ENCODE measurements at regions not wholly inside any gene's neighbourhood (a gene's known extent, or its start where the extent isn't known, plus 50 kb on each side); places are given as distances from the start of the nearest gene placed in this dataset.

DNA sequence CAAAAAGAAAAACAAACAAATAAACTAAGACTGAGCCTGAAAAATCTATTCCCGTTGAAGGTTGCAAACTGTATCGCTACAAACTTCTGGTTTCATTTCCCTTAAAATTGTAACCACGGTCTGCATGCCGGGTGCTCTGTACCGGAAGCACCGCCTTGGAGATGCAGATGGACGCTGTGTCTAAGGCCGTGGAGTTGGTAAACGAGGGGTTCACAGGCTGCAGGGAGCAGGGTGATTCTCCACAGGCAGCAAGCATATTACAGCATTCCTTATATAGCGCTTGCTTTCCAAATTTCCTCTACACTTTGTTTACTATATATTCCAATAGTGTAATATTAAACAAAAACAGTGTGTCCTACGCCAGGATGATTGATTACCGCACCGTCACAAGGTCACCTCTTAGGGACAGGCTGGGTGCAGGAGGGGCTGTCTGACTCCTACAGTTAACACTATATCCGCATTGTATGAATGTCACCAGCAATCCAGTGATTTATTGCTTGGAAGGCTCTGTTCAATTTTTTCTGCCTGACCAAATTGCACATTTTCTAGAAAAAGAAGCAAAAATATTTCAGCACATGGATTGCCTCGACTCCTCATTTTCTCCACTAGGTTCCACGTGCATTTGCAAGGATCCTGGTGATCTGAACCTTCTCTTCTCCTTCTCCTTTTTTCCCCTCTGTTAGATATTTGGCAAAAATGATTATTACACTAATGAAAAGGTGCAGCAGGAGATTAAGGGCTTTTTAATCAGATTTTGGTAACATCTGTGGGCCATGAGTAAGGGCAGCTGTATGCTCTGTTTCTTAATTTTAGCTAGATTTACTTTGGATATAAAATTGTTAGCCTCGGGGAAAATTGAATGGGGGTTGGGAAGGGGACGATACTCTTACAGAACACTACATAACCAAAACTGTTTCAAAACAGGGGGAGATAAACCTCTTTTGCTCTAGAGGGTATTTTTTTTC is 325.8 kb upstream of the MGMT start:
- no peak for FAIRE-seq

DNA sequence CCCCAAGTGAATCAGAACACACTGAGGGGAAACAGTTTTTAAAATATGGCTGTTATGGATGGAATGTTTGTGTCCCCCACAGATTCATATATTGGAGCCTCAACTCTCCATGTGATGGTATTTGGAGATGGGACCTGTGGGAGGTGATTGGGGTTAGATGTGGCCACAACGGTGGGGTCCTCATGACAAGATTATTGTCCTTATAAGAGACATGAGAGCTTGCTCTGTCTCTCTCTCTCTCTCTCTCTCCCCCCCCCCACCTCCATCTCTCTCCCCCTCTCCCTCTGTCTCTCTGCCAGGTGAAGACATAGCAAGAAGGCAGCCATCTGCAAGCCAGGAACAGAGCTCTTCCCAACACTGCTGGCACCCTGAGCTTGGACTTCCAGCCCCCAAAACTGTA is 315.8 kb upstream of the MGMT start:
- no peak for FAIRE-seq

DNA sequence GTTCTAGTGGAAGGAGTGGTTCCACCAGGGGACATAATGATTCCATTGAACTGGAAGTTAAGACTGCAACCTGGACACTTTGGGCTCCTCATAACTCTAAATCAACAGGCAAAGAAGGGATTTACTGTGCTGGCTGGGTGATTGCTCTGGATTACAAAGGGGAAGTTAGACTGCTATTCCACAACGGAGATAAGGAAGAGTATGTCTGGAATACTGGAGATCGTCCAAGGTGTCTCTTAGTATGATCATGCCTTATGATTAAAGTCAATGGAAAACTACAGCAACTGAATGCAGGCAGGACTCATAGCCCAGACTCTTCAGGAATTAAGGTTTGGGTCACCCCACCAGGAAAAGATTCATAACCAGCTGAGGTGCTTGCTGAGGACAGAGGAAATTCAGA is 310.6 kb upstream of the MGMT start:
- no peak for FAIRE-seq

- FAIRE-seq = no peak
These were observed 309.9 kb upstream of the MGMT start for GRCh38 chr10:129157185-129157584.

GRCh38 chr10:129161150-129161549 is 305.9 kb upstream of the MGMT start:
- no peak for FAIRE-seq

- FAIRE-seq = no peak
These were observed 303.5 kb upstream of the MGMT start for GRCh38 chr10:129163531-129163930.

DNA sequence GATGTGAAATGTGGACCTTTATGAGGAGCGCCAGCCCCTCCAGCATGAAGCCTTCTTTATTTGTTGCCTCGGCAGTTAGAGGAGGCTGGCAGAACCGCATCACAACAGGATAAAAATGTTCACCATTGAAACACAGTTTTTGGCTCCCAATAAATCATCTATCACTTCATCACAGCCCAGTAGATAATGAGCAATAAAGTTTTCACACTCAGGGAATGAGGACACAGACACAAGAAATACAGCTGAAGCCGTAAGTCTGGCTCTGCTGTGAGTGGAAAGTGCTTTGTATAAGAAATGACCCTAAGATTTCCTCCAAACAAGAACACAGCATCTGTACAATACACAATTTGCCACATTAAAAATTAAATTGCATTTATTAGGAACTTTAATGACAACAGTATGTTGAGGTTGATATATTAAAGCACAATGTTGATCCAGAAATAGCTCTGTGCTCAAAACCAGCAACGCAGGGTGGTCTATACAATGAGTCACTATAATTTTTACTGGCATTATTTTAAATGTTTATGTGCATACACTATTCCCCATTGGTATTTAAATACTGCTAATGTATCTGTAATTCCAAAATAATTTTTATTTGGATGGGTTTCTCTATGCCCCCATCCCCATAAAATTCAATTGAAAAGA is 301.8 kb upstream of the MGMT start:
- no peak for FAIRE-seq

GRCh38 chr10:129165770-129166169 is 301.3 kb upstream of the MGMT start:
- FAIRE-seq = no peak

DNA sequence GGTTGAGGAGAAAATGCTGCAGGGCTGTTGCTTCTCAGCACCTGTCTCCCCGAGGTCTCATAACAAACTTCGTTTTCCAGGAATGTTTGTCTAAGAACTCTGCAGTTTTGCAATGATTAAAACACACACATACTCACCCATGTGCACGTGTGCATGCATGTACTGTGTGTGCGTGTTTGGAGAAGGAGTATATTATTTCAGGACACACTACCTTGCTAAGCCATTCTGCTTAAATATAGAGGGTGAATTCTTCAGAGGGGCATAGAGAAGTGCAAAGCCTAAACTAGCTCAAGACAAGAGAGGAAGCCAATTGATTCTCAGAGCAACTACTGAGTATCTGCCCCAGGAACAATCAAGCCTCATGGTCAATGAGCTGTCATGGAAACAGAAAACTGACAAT is 298.4 kb upstream of the MGMT start:
- FAIRE-seq = no peak

DNA sequence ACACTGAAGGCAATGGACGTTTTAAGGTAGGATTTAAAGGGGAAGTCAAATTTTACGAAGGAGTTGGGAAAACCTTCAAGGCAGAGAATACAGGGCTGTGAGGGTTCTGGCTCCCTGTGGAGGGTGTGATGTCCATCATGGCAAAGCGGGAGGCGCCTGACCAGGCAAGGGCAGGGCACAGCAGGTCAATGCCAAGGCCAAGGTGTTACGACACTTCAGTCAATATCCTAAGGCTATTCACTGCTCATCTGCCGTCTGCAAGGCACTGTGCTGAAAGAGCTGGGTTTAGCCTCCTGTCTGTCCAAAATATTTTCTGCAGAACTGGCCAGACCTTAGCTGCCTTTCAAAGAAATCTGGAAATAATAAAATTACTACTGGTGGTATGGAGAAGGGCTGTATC is 297.9 kb upstream of the MGMT start:
- FAIRE-seq = no peak

GRCh38 chr10:129170812-129171211 is 296.2 kb upstream of the MGMT start:
- no peak for FAIRE-seq

DNA sequence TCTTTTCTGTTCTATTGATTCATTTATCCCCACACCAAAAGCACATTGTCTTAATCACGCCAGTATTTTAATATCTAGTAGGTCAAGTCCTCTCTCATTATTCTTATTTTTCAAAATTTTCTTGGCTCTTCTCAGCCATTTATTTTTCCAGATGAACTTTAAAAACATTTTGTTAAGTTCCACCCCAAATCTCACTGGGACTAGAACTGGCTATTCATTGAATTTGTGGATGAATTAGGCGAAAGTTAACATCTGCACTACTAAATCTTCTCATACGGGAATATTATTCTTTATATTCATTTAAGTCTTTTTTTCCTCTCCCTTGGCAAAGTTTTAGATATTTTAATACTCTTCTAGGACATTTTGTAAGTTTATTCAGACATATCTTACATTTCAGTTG is 295.2 kb upstream of the MGMT start:
- no peak for FAIRE-seq

DNA sequence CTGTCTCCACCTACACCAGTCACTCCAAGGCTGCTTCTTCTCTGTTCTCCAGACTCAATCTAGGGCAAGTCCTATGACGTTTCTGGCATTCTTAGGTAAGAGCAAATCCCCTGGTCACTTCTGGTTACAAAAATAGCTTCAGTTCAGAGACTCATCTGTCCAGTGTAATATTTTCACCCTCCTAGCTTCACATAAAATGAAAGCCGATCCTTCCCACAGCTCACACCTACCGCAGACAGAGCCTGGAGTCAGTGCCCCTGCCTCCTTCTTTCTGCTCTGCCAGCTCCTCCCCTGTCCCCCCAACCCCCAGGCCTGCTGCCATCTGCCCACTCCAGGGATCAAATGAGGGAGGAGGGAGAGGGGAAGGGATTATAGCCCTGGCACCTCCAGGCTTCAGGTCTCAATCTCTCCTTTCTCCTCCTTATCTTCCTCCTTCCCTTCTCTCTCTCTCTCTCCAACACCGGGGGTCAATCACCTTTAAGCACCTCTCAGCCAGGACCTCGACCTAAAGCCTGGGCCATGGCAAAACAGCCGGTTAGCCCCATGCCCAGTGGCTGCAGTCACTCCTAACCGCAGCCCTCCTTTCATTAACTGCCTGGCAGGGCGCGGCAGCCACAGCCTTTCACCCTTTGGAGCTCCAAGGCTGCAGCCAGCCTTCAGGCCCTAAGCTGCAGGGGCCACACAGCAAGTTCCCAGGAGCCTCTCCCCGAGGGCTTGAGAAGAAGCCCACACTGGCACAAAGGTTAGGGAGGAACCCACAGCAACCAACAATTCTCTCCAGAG is 292.6 kb upstream of the MGMT start:
- no peak for FAIRE-seq

DNA sequence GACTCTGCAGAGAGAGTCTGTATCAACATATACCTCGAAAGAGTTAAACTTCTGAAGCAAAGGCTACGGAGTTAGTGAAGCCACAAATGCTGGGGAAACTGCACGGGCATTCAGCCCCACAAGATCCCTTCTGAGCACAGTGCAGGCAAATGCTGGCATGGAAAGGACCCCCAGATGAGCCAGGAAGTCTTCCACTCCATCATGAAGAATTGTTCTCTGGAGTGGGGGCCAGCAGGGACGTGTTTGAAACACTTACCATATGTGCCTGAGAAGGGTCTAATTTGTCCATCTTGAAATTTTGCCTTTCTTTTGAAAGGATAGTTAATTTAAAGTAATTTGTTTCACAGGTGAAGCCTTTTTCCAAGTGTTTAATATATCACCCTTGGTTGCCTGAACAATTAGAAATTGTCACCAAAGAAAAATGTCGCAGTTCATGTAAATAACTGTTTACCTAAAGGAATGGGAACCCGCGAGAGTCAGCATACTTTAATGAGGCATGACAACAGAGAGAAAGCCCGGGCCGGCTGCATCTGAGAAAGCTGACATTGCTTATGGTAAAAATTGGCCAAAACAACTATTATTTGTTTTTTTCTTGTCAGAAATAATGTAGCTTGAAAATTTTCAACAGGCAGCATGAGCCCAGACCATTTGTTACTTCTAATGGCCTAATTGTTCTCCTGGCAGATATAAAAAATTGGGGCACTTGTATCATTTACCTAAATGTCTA is 287.6 kb upstream of the MGMT start:
- no peak for FAIRE-seq

DNA sequence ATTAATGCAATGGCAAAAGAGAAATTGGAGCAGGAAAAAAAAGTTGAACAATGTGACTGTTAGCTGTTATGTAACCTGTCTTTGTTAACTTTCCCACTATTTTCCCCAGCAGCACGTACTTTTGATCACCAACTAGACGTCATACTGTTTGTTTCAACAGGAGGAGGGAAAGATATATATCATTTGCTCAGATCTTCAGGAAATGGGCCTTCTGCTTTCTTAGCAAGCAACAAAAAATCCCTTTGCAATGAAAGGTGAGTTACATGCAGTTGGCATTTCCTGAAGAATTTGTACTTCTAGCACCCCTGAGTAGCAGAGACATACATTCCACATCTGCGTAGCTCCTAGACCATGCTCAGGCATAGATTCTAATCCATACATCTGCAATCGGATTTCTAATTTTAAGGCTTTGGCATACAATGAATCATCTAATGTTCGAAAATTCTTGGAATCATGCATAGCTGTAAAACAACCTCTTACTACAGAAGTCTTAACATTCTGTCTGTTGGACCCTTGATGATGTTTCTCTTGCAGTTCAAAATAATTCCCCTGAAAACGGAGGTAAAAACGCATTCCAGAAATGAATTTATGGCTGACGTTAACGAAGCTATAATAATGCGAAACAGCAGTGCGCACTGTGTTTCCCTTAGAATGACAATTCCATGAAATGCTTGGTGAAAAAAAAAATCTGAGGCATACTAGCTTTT is 286.9 kb upstream of the MGMT start:
- no peak for FAIRE-seq

DNA sequence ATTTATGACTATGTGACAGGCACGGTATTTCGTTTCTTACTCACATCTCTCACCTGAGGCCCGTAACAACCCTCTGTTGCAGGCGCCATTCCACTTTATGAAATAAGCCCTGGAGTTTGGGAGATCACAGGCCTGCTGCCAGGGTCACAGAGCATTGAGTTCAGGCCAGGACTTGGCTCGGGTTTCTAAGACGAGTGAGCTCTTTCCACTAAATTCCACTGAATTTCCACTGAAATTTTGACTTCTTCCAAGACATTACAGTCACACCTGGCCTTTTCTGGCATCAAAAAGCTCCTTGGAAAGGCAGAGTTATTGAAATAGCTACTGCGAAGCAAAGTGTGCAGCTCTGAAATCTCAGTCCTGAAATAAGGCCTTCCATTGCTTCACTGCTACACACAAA is 282.8 kb upstream of the MGMT start:
- no peak for FAIRE-seq

DNA sequence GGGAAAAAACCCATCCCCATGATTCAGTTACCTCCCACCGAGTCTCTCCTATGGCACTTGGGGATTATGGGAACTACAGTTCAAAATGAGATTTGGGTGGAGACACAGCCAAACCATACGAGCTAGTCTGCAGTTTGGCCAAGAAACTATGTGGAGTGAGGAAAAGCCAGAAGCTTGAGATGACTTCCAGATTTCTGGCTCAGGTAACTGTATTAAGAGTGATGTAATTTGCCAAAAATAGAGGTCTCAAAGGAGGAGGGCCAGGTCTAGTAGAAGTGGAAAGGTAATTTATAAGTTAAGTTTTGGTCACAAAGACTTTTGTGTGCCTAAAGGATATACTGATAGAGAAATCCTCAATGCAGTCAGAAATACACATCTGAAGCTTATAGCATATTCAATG is 279.7 kb upstream of the MGMT start:
- no peak for FAIRE-seq

GRCh38 chr10:129191797-129192196 is 275.2 kb upstream of the MGMT start:
- FAIRE-seq = no peak

- FAIRE-seq = no peak
These were observed 274.5 kb upstream of the MGMT start for GRCh38 chr10:129192344-129193128.

- FAIRE-seq = no peak
These were observed 273.9 kb upstream of the MGMT start for GRCh38 chr10:129193148-129193547.

DNA sequence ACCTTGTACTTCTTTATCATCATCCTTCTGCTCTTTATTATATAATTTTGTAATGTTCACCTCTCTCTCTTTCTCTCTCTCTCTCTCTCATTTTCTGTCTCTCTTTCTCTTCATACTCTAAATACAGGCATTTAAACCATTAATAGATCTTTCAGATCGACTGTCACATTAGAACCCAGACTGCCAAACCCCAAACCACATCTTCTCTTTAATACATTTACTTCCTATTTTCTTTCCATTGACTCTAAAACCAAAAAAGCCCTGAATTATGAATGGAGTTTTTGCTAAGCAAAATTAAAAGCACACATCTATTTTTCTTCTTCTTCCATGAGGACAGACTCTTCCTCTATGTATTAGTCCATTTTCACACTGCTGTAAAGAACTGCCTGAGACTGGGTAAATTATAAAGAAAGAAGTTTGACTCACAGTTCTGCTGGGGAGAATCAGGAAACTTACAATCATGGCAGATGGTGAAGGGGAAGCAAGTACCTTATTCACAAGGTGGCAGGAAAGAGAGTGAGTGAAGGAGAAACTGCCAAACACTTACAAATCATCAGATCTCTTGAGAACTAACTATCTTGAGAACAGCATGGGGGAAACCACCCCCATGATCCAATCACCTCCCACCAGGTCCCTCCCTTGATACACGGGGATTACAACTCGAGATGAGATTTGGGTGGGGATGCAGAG is 272.7 kb upstream of the MGMT start:
- FAIRE-seq = no peak

Measured in endometrium (tissue), 2 donors.